GM23338 (cell line): ENCODE measurements at regions not wholly inside any gene's neighbourhood (a gene's known extent, or its start where the extent isn't known, plus 50 kb on each side); places are given as distances from the start of the nearest gene placed in this dataset.

ENCODE experiments used
- ATAC-seq: fragments of 200-7000 bp; cut with Tn5 transposase; 3 replicates; pipeline ENCODE4 v1.9.1; 2020
- DNase-seq: peaks from one replicate; pipeline ENCODE4 v3.0.0-alpha.2; 2015; ENCODE audit warnings: low spot score
- H2AFZ ChIP-seq: fragments of 200-600 bp; sonication (generic); 2 replicates; pipeline ENCODE4 v1.8.0; 2016; ENCODE audit warnings: antibody characterized with exemption, mild to moderate bottlenecking, moderate library complexity
- H3F3A ChIP-seq: fragments of 200-600 bp; sonication (generic); replicated peaks from 2 replicates; pipeline ENCODE4 v1.8.0; 2017; ENCODE audit warnings: antibody characterized with exemption, mixed run types, low read depth
- H3K27ac ChIP-seq: fragments of 200-600 bp; sonication (generic); 2 replicates; pipeline ENCODE4 v1.6.1; 2016; ENCODE audit warnings: low read depth
- H3K27me3 ChIP-seq: fragments of 200-600 bp; sonication (generic); 2 replicates; pipeline ENCODE4 v1.8.0; 2016; ENCODE audit warnings: mild to moderate bottlenecking, mixed run types, moderate library complexity; ENCODE audit not compliant: insufficient read depth
- H3K36me3 ChIP-seq: fragments of 200-600 bp; sonication (generic); 2 replicates; pipeline ENCODE4 v1.8.0; 2016; ENCODE audit warnings: mild to moderate bottlenecking; ENCODE audit not compliant: insufficient read depth
- H3K4me1 ChIP-seq: fragments of 200-600 bp; sonication (generic); 2 replicates; pipeline ENCODE4 v1.8.0; 2016; ENCODE audit warnings: mild to moderate bottlenecking, moderate library complexity; ENCODE audit not compliant: insufficient read depth
- H3K4me2 ChIP-seq: fragments of 200-600 bp; sonication (generic); 2 replicates; pipeline ENCODE4 v1.7.1; 2017; ENCODE audit warnings: mixed run types
- H3K4me3 ChIP-seq: fragments of 200-600 bp; sonication (generic); 2 replicates; pipeline ENCODE4 v1.6.1; 2016; ENCODE audit warnings: mixed run types
- H3K79me2 ChIP-seq: fragments of 200-600 bp; sonication (generic); replicated peaks from 2 replicates; pipeline ENCODE4 v1.8.0; 2017; ENCODE audit warnings: mild to moderate bottlenecking; ENCODE audit not compliant: insufficient read depth
- H3K9me2 ChIP-seq: fragments of 200-600 bp; sonication (generic); 2 replicates; pipeline ENCODE4 v1.8.0; 2017; ENCODE audit not compliant: insufficient read depth
- H4K20me1 ChIP-seq: fragments of 200-600 bp; sonication (generic); replicated peaks from 2 replicates; pipeline ENCODE4 v1.8.0; 2017; ENCODE audit warnings: mild to moderate bottlenecking; ENCODE audit not compliant: insufficient read depth
- H3K27ac Mint-ChIP-seq: 2 replicates; pipeline ENCODE4 v1.8.0; 2020; ENCODE audit warnings: inconsistent platforms, mild to moderate bottlenecking, moderate library complexity, mixed read lengths
- H3K27me3 Mint-ChIP-seq: 3 replicates; pipeline ENCODE4 v1.8.0; 2022; ENCODE audit warnings: low read depth, mild to moderate bottlenecking, moderate library complexity, mixed read lengths, inconsistent platforms; ENCODE audit not compliant: insufficient read depth, poor library complexity
- H3K36me3 Mint-ChIP-seq: 3 replicates; pipeline ENCODE4 v1.8.0; 2021; ENCODE audit warnings: low read depth, mild to moderate bottlenecking, inconsistent platforms, moderate library complexity, mixed read lengths
- H3K4me1 Mint-ChIP-seq: 3 replicates; pipeline ENCODE4 v1.8.0; 2020; ENCODE audit warnings: mild to moderate bottlenecking, inconsistent platforms, mixed read lengths
- H3K4me3 Mint-ChIP-seq: 3 replicates; pipeline ENCODE4 v1.8.0; 2021; ENCODE audit warnings: moderate library complexity, mild to moderate bottlenecking, inconsistent platforms, mixed read lengths
- H3K9me3 Mint-ChIP-seq: 3 replicates; pipeline ENCODE4 v1.8.0; 2020; ENCODE audit warnings: moderate library complexity, mild to moderate bottlenecking, inconsistent platforms, mixed read lengths
- CREB1 ChIP-seq: fragments of 250-450 bp; sonication (Bioruptor Pico); IDR thresholded peaks from 2 replicates; pipeline ENCODE4 v1.5.0; 2020; ENCODE audit warnings: low read depth, mild to moderate bottlenecking, moderate library complexity
- JUNB ChIP-seq: IDR thresholded peaks from one replicate; pipeline ENCODE4 v1.6.1; 2016; ENCODE audit warnings: antibody characterized with exemption; ENCODE audit not compliant: unreplicated experiment
- NANOG ChIP-seq: IDR thresholded peaks from 2 replicates; pipeline ENCODE4 v1.6.1; 2016; ENCODE audit warnings: antibody characterized with exemption, borderline replicate concordance
- POLR2AphosphoS5 ChIP-seq: IDR thresholded peaks from 2 replicates; pipeline ENCODE4 v1.6.1; 2016; ENCODE audit warnings: antibody characterized with exemption, low read depth
- STAT1 ChIP-seq: IDR thresholded peaks from one replicate; pipeline ENCODE4 v1.6.1; 2016; ENCODE audit warnings: antibody characterized with exemption; ENCODE audit not compliant: unreplicated experiment
- ZNF114 ChIP-seq: fragments of 250-450 bp; sonication (Bioruptor Pico); IDR thresholded peaks from 2 replicates; pipeline ENCODE4 v1.5.0; 2020; ENCODE audit warnings: mild to moderate bottlenecking, moderate library complexity
- ZNF331 ChIP-seq: fragments of 250-450 bp; sonication (Bioruptor Pico); IDR thresholded peaks from 2 replicates; pipeline ENCODE4 v1.5.0; 2020; ENCODE audit warnings: low read depth, mild to moderate bottlenecking, moderate library complexity
- TF ChIP-seq, protein P1 (sequence below), 2 experiments: fragments of 200-600 bp in 1 of 2; sonication (generic) in 1 of 2; conservative IDR thresholded peaks; 2 replicates each; pipeline versions ENCODE4 v1.5.1 to v1.6.1; 2016 to 2017; ENCODE audit warnings: antibody characterized with exemption in 2 of 2, low read depth in 2 of 2, mild to moderate bottlenecking in 2 of 2, moderate library complexity in 1 of 2
- TF ChIP-seq, protein P2 (sequence below): fragments of 250-450 bp; sonication (Bioruptor Pico); IDR thresholded peaks from 2 replicates; pipeline ENCODE4 v1.5.0; 2020; ENCODE audit warnings: mild to moderate bottlenecking, moderate library complexity
- TF ChIP-seq, protein P3 (sequence below): IDR thresholded peaks from one replicate; pipeline ENCODE4 v1.6.1; 2018; ENCODE audit warnings: antibody characterized with exemption; ENCODE audit not compliant: unreplicated experiment
- TF ChIP-seq, protein P4 (sequence below): IDR thresholded peaks from 2 replicates; pipeline ENCODE4 v1.6.1; 2016; ENCODE audit warnings: antibody characterized with exemption

DNA sequence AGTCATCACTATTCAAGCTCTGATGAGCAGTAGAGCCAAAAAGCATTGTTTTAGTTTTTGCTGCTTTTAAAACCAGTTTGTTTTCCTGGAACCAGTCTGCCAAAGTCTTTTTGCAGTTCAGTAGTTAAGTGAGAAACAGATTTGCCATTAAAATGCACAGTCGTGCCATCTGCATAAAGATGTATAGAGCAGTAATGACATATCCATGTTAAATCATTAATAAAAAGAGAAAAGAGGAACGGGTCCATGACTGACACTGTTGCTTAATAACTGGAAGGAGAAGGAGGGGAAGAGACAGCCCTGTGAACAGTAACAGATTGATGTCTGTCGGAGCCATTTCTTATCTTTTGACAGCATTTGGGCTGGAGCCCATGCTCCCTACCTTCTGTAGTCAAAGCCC lies 704.6 kb downstream of the SATB2 start:
- Histone ChIP-seq H2AFZ (no peak overlapping the region), H3K27me3 (no peaks in the 10 kb centered on the region), H3K4me3 (no peak overlapping the region), H3K4me1 (no peaks in the 10 kb centered on the region), H4K20me1 (no peaks in the 10 kb centered on the region), H3K79me2 (no peaks in the 10 kb centered on the region), H3K36me3 (no peaks in the 10 kb centered on the region), H3F3A (no peaks in the 10 kb centered on the region), H3K9me2 (no peaks in the 10 kb centered on the region), H3K27ac (no peak overlapping the region), H3K4me2 (no peak overlapping the region)
- Mint-ChIP-seq H3K36me3 (no peaks in the 10 kb centered on the region), H3K9me3 (no peaks in the 10 kb centered on the region), H3K4me1 (no peaks in the 10 kb centered on the region), H3K4me3 (no peak overlapping the region), H3K27me3 (peaks cover 1% of the 10 kb centered on the region), H3K27ac (no peak overlapping the region)
- TF ChIP-seq ZNF114 (CRISPR knock-in tag) (no peak), STAT1 (no peak), JUNB (no peak), ZNF331 (no peak)
- DNase-seq (no peak), ATAC-seq (no peak)

DNA sequence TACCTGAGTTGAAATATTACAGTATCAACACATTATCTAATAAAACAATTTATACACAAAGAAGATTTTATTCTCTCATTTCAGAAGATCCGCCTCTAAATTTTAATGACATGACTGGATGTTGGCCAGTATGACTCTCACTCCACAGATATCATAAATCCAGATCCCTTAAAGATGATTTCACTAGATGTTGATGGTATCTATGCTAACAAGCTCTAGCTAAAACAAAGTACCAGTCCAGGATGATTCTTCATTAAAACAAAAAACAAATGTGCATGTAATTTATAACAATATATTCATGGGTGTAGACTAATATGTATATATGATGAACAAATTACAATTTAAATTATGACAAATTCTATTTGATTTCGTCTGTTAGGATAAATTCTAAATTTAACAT lies 708.4 kb downstream of the SATB2 start:
- ATAC-seq (no peak), DNase-seq (no peak)
- Histone ChIP-seq H3K4me3 (no peak overlapping the region), H4K20me1 (no peaks in the 10 kb centered on the region), H3K9me2 (no peaks in the 10 kb centered on the region), H3K79me2 (no peaks in the 10 kb centered on the region), H3K4me2 (no peak overlapping the region), H3K27ac (no peak overlapping the region), H3K4me1 (no peaks in the 10 kb centered on the region), H3K27me3 (no peaks in the 10 kb centered on the region), H3F3A (no peaks in the 10 kb centered on the region), H2AFZ (no peak overlapping the region), H3K36me3 (no peaks in the 10 kb centered on the region)
- Mint-ChIP-seq H3K9me3 (no peaks in the 10 kb centered on the region), H3K27ac (no peak overlapping the region), H3K4me1 (no peaks in the 10 kb centered on the region), H3K27me3 (no peaks in the 10 kb centered on the region), H3K4me3 (no peak overlapping the region), H3K36me3 (no peaks in the 10 kb centered on the region)
- TF ChIP-seq STAT1 (no peak), POLR2AphosphoS5 (no peak), NANOG (no peak), CREB1 (CRISPR knock-in tag) (no peak), ZNF331 (no peak), ZNF114 (CRISPR knock-in tag) (no peak)
- TF ChIP-seq, protein P1, sequence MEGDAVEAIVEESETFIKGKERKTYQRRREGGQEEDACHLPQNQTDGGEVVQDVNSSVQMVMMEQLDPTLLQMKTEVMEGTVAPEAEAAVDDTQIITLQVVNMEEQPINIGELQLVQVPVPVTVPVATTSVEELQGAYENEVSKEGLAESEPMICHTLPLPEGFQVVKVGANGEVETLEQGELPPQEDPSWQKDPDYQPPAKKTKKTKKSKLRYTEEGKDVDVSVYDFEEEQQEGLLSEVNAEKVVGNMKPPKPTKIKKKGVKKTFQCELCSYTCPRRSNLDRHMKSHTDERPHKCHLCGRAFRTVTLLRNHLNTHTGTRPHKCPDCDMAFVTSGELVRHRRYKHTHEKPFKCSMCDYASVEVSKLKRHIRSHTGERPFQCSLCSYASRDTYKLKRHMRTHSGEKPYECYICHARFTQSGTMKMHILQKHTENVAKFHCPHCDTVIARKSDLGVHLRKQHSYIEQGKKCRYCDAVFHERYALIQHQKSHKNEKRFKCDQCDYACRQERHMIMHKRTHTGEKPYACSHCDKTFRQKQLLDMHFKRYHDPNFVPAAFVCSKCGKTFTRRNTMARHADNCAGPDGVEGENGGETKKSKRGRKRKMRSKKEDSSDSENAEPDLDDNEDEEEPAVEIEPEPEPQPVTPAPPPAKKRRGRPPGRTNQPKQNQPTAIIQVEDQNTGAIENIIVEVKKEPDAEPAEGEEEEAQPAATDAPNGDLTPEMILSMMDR (conservative IDR thresholded peaks at IDR 0.05; ENCODE audit: low read depth in 2 of 2) = no peak
- TF ChIP-seq, protein P2, sequence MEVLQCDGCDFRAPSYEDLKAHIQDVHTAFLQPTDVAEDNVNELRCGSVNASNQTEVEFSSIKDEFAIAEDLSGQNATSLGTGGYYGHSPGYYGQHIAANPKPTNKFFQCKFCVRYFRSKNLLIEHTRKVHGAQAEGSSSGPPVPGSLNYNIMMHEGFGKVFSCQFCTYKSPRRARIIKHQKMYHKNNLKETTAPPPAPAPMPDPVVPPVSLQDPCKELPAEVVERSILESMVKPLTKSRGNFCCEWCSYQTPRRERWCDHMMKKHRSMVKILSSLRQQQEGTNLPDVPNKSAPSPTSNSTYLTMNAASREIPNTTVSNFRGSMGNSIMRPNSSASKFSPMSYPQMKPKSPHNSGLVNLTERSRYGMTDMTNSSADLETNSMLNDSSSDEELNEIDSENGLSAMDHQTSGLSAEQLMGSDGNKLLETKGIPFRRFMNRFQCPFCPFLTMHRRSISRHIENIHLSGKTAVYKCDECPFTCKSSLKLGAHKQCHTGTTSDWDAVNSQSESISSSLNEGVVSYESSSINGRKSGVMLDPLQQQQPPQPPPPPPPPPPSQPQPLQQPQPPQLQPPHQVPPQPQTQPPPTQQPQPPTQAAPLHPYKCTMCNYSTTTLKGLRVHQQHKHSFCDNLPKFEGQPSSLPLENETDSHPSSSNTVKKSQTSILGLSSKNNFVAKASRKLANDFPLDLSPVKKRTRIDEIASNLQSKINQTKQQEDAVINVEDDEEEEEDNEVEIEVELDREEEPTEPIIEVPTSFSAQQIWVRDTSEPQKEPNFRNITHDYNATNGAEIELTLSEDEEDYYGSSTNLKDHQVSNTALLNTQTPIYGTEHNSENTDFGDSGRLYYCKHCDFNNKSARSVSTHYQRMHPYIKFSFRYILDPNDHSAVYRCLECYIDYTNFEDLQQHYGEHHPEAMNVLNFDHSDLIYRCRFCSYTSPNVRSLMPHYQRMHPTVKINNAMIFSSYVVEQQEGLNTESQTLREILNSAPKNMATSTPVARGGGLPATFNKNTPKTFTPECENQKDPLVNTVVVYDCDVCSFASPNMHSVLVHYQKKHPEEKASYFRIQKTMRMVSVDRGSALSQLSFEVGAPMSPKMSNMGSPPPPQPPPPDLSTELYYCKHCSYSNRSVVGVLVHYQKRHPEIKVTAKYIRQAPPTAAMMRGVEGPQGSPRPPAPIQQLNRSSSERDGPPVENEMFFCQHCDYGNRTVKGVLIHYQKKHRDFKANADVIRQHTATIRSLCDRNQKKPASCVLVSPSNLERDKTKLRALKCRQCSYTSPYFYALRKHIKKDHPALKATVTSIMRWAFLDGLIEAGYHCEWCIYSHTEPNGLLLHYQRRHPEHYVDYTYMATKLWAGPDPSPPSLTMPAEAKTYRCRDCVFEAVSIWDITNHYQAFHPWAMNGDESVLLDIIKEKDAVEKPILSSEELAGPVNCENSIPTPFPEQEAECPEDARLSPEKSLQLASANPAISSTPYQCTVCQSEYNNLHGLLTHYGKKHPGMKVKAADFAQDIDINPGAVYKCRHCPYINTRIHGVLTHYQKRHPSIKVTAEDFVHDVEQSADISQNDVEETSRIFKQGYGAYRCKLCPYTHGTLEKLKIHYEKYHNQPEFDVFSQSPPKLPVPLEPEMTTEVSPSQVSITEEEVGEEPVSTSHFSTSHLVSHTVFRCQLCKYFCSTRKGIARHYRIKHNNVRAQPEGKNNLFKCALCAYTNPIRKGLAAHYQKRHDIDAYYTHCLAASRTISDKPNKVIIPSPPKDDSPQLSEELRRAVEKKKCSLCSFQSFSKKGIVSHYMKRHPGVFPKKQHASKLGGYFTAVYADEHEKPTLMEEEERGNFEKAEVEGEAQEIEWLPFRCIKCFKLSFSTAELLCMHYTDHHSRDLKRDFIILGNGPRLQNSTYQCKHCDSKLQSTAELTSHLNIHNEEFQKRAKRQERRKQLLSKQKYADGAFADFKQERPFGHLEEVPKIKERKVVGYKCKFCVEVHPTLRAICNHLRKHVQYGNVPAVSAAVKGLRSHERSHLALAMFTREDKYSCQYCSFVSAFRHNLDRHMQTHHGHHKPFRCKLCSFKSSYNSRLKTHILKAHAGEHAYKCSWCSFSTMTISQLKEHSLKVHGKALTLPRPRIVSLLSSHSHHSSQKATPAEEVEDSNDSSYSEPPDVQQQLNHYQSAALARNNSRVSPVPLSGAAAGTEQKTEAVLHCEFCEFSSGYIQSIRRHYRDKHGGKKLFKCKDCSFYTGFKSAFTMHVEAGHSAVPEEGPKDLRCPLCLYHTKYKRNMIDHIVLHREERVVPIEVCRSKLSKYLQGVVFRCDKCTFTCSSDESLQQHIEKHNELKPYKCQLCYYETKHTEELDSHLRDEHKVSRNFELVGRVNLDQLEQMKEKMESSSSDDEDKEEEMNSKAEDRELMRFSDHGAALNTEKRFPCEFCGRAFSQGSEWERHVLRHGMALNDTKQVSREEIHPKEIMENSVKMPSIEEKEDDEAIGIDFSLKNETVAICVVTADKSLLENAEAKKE (CRISPR knock-in tag) = no peak
- TF ChIP-seq, protein P3, sequence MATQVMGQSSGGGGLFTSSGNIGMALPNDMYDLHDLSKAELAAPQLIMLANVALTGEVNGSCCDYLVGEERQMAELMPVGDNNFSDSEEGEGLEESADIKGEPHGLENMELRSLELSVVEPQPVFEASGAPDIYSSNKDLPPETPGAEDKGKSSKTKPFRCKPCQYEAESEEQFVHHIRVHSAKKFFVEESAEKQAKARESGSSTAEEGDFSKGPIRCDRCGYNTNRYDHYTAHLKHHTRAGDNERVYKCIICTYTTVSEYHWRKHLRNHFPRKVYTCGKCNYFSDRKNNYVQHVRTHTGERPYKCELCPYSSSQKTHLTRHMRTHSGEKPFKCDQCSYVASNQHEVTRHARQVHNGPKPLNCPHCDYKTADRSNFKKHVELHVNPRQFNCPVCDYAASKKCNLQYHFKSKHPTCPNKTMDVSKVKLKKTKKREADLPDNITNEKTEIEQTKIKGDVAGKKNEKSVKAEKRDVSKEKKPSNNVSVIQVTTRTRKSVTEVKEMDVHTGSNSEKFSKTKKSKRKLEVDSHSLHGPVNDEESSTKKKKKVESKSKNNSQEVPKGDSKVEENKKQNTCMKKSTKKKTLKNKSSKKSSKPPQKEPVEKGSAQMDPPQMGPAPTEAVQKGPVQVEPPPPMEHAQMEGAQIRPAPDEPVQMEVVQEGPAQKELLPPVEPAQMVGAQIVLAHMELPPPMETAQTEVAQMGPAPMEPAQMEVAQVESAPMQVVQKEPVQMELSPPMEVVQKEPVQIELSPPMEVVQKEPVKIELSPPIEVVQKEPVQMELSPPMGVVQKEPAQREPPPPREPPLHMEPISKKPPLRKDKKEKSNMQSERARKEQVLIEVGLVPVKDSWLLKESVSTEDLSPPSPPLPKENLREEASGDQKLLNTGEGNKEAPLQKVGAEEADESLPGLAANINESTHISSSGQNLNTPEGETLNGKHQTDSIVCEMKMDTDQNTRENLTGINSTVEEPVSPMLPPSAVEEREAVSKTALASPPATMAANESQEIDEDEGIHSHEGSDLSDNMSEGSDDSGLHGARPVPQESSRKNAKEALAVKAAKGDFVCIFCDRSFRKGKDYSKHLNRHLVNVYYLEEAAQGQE = no peak
- TF ChIP-seq, protein P4, sequence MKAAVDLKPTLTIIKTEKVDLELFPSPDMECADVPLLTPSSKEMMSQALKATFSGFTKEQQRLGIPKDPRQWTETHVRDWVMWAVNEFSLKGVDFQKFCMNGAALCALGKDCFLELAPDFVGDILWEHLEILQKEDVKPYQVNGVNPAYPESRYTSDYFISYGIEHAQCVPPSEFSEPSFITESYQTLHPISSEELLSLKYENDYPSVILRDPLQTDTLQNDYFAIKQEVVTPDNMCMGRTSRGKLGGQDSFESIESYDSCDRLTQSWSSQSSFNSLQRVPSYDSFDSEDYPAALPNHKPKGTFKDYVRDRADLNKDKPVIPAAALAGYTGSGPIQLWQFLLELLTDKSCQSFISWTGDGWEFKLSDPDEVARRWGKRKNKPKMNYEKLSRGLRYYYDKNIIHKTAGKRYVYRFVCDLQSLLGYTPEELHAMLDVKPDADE = no peak
